HEK293T (cell line): ENCODE measurements at regions not wholly inside any gene's neighbourhood (a gene's known extent, or its start where the extent isn't known, plus 50 kb on each side); places are given as distances from the start of the nearest gene placed in this dataset.

Experiments
- CTBP1 ChIP-seq: fragments of 450-650 bp; IDR thresholded peaks from 2 replicates; pipeline ENCODE4 v1.6.1; 2016; ENCODE audit warnings: borderline replicate concordance
- ELF4 ChIP-seq: fragments of 450-650 bp; IDR thresholded peaks from 2 replicates; pipeline ENCODE4 v1.6.1; 2017; ENCODE audit warnings: antibody characterized with exemption
- FOXM1 ChIP-seq: fragments of 450-650 bp; IDR thresholded peaks from 2 replicates; pipeline ENCODE4 v1.6.1; 2017; ENCODE audit warnings: mild to moderate bottlenecking, borderline replicate concordance
- SP1 ChIP-seq: fragments of 450-650 bp; IDR thresholded peaks from 2 replicates; pipeline ENCODE4 v1.6.1; 2017
- TARDBP ChIP-seq: fragments of 450-650 bp; IDR thresholded peaks from 2 replicates; pipeline ENCODE4 v1.6.1; 2016
- ZNF384 ChIP-seq: fragments of 450-650 bp; IDR thresholded peaks from 2 replicates; pipeline ENCODE4 v1.6.1; 2016

DNA sequence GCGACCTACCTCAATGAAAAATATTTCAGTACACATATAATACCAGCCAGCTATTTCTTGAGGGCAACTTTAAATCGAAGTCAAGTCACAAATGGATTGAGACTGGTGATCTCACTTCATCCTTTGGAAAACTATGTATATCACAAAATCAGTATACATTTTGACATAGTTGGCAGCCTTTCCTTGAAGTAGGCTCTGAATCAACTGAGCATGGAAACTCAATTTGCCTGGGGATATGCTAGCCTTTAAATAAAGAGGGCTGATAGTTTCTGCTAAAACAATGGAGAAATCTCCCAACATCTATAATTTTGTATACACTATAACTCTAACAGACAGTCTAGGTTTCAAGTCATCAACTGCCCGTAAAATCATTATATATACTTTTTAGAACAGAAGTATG lies 282.8 kb upstream of the TENM3 start:
- TF ChIP-seq ZNF384 (no peak), ELF4 (no peak), TARDBP (no peak), CTBP1 (no peak), FOXM1 (no peak), SP1 (no peak)
